H1 (cell line): ENCODE measurements at regions not wholly inside any gene's neighbourhood (a gene's known extent, or its start where the extent isn't known, plus 50 kb on each side); places are given as distances from the start of the nearest gene placed in this dataset.

Experiments
- CTCF ChIA-PET: fragments of 300-600 bp; sonication (Branson Sonifier 250); formaldehyde crosslinking; loops from one replicate; lab custom pipeline; 2021; ENCODE audit not compliant: partially characterized antibody; lab: Charles Lee
- POLR2A ChIA-PET: fragments of 300-600 bp; sonication (Branson Sonifier 250); formaldehyde crosslinking; loops from one replicate; lab custom pipeline; 2021; ENCODE audit warnings: inconsistent platforms; ENCODE audit not compliant: partially characterized antibody; lab: Charles Lee
- DNase-seq, 2 experiments: peaks; one replicate each; pipeline versions ENCODE4 v3.0.0 to v3.0.0-alpha.2; 2010 to 2022; ENCODE audit warnings: low spot score in 2 of 2, low read depth in 1 of 2, mixed read lengths in 1 of 2
- FAIRE-seq: peaks from 2 replicates; lab custom pipeline; 2011; peaks lifted over from hg19 to GRCh38; lab: Jason Lieb, UNC
- H2AFZ ChIP-seq: 2 replicates; pipeline ENCODE4 v1.8.1; 2012; ENCODE audit warnings: low read length, inconsistent platforms
- H2AK5ac ChIP-seq: 2 replicates; pipeline ENCODE4 v1.6.1; 2013; ENCODE audit warnings: low read depth, low read length
- H2BK120ac ChIP-seq: replicated peaks from 2 replicates; pipeline ENCODE3; 2013; ENCODE audit warnings: low read depth, low read length, inconsistent platforms
- H2BK12ac ChIP-seq: 2 replicates; pipeline ENCODE4 v1.6.1; 2013; ENCODE audit warnings: low read depth, low read length
- H2BK15ac ChIP-seq: 2 replicates; pipeline ENCODE4 v1.6.1; 2013; ENCODE audit warnings: low read length
- H2BK20ac ChIP-seq: 2 replicates; pipeline ENCODE4 v1.6.1; 2013; ENCODE audit warnings: low read length
- H2BK5ac ChIP-seq: 2 replicates; pipeline ENCODE4 v1.6.1; 2013; ENCODE audit warnings: low read depth, low read length
- H3K14ac ChIP-seq: 2 replicates; pipeline ENCODE4 v1.6.1; 2013; ENCODE audit warnings: inconsistent platforms; ENCODE audit not compliant: insufficient read length
- H3K18ac ChIP-seq: 2 replicates; pipeline ENCODE4 v1.6.1; 2013; ENCODE audit warnings: low read length; ENCODE audit errors: extremely low read depth
- H3K23ac ChIP-seq: 2 replicates; pipeline ENCODE4 v1.6.1; 2013; ENCODE audit warnings: inconsistent platforms; ENCODE audit not compliant: insufficient read length
- H3K23me2 ChIP-seq: 2 replicates; pipeline ENCODE4 v1.6.1; 2013; ENCODE audit warnings: low read depth, low read length
- H3K27ac ChIP-seq: 2 replicates; pipeline ENCODE4 v1.6.1; 2011; ENCODE audit warnings: low read depth, low read length, inconsistent platforms
- H3K27me3 ChIP-seq, 4 experiments: replicated peaks in 1 of 4; 1 replicate in 1 of 4; 2 replicates in 3 of 4; pipeline versions ENCODE4 v1.6.1 to v1.8.1; 2011 to 2013; ENCODE audit warnings: low read length in 3 of 4, mild to moderate bottlenecking in 3 of 4, inconsistent platforms in 2 of 4, mixed read lengths in 2 of 4, moderate library complexity in 1 of 4; ENCODE audit not compliant: control insufficient read depth in 3 of 4, insufficient read depth in 3 of 4; ENCODE audit errors: extremely low read depth in 1 of 4
- H3K36me3 ChIP-seq, 4 experiments: 2 replicates each; pipeline versions ENCODE4 v1.6.1 to v1.8.1; 2011 to 2013; ENCODE audit warnings: mild to moderate bottlenecking in 4 of 4, low read length in 3 of 4, moderate library complexity in 2 of 4, control low read depth in 1 of 4, inconsistent platforms in 1 of 4; ENCODE audit not compliant: insufficient read depth in 4 of 4, control insufficient read depth in 2 of 4
- H3K4ac ChIP-seq: replicated peaks from 2 replicates; pipeline ENCODE3; 2013; ENCODE audit warnings: low read length, low read depth, mixed read lengths, inconsistent platforms; ENCODE audit not compliant: insufficient read length
- H3K4me1 ChIP-seq, 4 experiments: replicated peaks in 1 of 4; 1 replicate in 1 of 4; 2 replicates in 3 of 4; pipeline versions ENCODE4 v1.6.1 to v1.8.1; 2011 to 2013; ENCODE audit warnings: low read length in 3 of 4, inconsistent platforms in 2 of 4, mixed read lengths in 1 of 4; ENCODE audit not compliant: insufficient read depth in 4 of 4, control insufficient read depth in 3 of 4
- H3K4me2 ChIP-seq, 2 experiments: 2 replicates each; pipeline versions ENCODE4 v1.6.1 to v1.8.1; 2011 to 2013; ENCODE audit warnings: low read depth in 2 of 2, low read length in 2 of 2, control low read depth in 1 of 2, inconsistent platforms in 1 of 2, mild to moderate bottlenecking in 1 of 2; ENCODE audit not compliant: insufficient read depth in 1 of 2
- H3K4me3 ChIP-seq, 4 experiments: fragments of 200-600, 300-600 bp in 1 of 4; sonication (generic), shearing (Covaris generic), sonication (Bioruptor Twin) in 1 of 4; 2 replicates each; pipeline versions ENCODE4 v1.5.1 to v1.8.1; 2011 to 2016; ENCODE audit warnings: low read length in 4 of 4, low read depth in 3 of 4, control low read depth in 2 of 4, inconsistent platforms in 2 of 4, mild to moderate bottlenecking in 2 of 4, mixed read lengths in 1 of 4, moderate library complexity in 1 of 4; ENCODE audit not compliant: insufficient read depth in 2 of 4; ENCODE audit errors: extremely low read depth in 1 of 4
- H3K56ac ChIP-seq: replicated peaks from 2 replicates; pipeline ENCODE3; 2013; ENCODE audit warnings: low read depth, mild to moderate bottlenecking, mixed read lengths, low read length, inconsistent platforms; ENCODE audit not compliant: insufficient read length
- H3K79me1 ChIP-seq: 2 replicates; pipeline ENCODE4 v1.6.1; 2013; ENCODE audit warnings: low read depth, low read length, control low read depth
- H3K79me2 ChIP-seq, 2 experiments: 2 replicates each; pipeline versions ENCODE4 v1.6.1 to v1.8.1; 2012 to 2013; ENCODE audit warnings: low read length in 2 of 2, mild to moderate bottlenecking in 2 of 2, inconsistent platforms in 1 of 2; ENCODE audit not compliant: insufficient read depth in 2 of 2, control insufficient read depth in 1 of 2
- H3K9ac ChIP-seq, 4 experiments: replicated peaks in 1 of 4; 1 replicate in 1 of 4; 2 replicates in 3 of 4; pipeline versions ENCODE4 v1.6.1 to v1.8.1; 2011 to 2013; ENCODE audit warnings: low read depth in 3 of 4, low read length in 3 of 4, control low read depth in 2 of 4, mild to moderate bottlenecking in 2 of 4, moderate library complexity in 2 of 4, inconsistent platforms in 1 of 4; ENCODE audit errors: extremely low read depth in 1 of 4
- H3K9me3 ChIP-seq, 2 experiments: 2 replicates each; pipeline versions ENCODE4 v1.6.1 to v1.8.1; 2012 to 2013; ENCODE audit warnings: mild to moderate bottlenecking in 2 of 2, moderate library complexity in 2 of 2, control low read depth in 1 of 2, inconsistent platforms in 1 of 2, low read depth in 1 of 2, low read length in 1 of 2, mixed read lengths in 1 of 2; ENCODE audit not compliant: insufficient read depth in 2 of 2
- H4K20me1 ChIP-seq, 2 experiments: replicated peaks in 1 of 2; 2 replicates each; pipeline versions ENCODE3 to v1.8.1; 2011 to 2013; ENCODE audit warnings: inconsistent platforms in 2 of 2, low read length in 2 of 2, mild to moderate bottlenecking in 1 of 2; ENCODE audit not compliant: insufficient read depth in 2 of 2, control insufficient read depth in 1 of 2
- H4K5ac ChIP-seq: 2 replicates; pipeline ENCODE4 v1.6.1; 2013; ENCODE audit warnings: low read length, low read depth, mixed read lengths, inconsistent platforms; ENCODE audit not compliant: insufficient read length
- H4K8ac ChIP-seq: 2 replicates; pipeline ENCODE4 v1.8.0; 2013; ENCODE audit warnings: mild to moderate bottlenecking, moderate library complexity, low read length, inconsistent platforms; ENCODE audit not compliant: insufficient read depth; ENCODE audit errors: extremely low read depth
- H4K91ac ChIP-seq: replicated peaks from 2 replicates; pipeline ENCODE3; 2013; ENCODE audit warnings: low read length, mixed read lengths, inconsistent platforms; ENCODE audit not compliant: insufficient read length
- ATF3 ChIP-seq: IDR thresholded peaks from 2 replicates; pipeline ENCODE4 v1.6.1; 2011; ENCODE audit warnings: low read depth, mild to moderate bottlenecking, low read length; ENCODE audit not compliant: insufficient read depth
- BRCA1 ChIP-seq: IDR thresholded peaks from 2 replicates; pipeline ENCODE4 v1.6.1; 2012; ENCODE audit warnings: low read depth, low read length, improper control_type of control experiment
- CEBPB ChIP-seq: IDR thresholded peaks from 2 replicates; pipeline ENCODE4 v1.6.1; 2012; ENCODE audit warnings: low read depth, low read length
- EGR1 ChIP-seq: IDR thresholded peaks from 2 replicates; pipeline ENCODE4 v1.6.1; 2011; ENCODE audit warnings: low read depth, low read length, borderline replicate concordance
- MAFK ChIP-seq: IDR thresholded peaks from 2 replicates; pipeline ENCODE4 v1.6.1; 2012; ENCODE audit warnings: low read depth, mild to moderate bottlenecking, improper control_type of control experiment, low read length
- MAX ChIP-seq: IDR thresholded peaks from 2 replicates; pipeline ENCODE4 v1.6.1; 2012; ENCODE audit warnings: inconsistent platforms
- NANOG ChIP-seq: IDR thresholded peaks from 2 replicates; pipeline ENCODE4 v1.6.1; 2011; ENCODE audit warnings: low read length, low read depth, mild to moderate bottlenecking, inconsistent platforms; ENCODE audit not compliant: insufficient read depth, poor library complexity, severe bottlenecking
- PHF8 ChIP-seq: fragments of 200-600 bp; sonication (generic); conservative IDR thresholded peaks from 2 replicates; pipeline ENCODE4 v1.7.1; 2012; ENCODE audit warnings: low read depth, mild to moderate bottlenecking, inconsistent platforms, low read length, moderate library complexity
- POLR2A ChIP-seq, 2 experiments: IDR thresholded peaks; 1 replicate in 1 of 2; 2 replicates in 1 of 2; pipeline ENCODE4 v1.6.1; 2011; ENCODE audit warnings: low read depth in 2 of 2, low read length in 2 of 2, mild to moderate bottlenecking in 2 of 2; ENCODE audit errors: control extremely low read depth in 1 of 2
- POU5F1 ChIP-seq: IDR thresholded peaks from 2 replicates; pipeline ENCODE4 v1.6.1; 2011; ENCODE audit warnings: low read depth, mild to moderate bottlenecking, low read length, moderate library complexity
- RNF2 ChIP-seq: fragments of 200-900, 300-1000 bp; sonication (generic); IDR thresholded peaks from 2 replicates; pipeline ENCODE4 v1.7.1; 2016; ENCODE audit warnings: borderline replicate concordance, low read depth, mild to moderate bottlenecking, antibody characterized with exemption, low read length; ENCODE audit not compliant: poor library complexity, severe bottlenecking; ENCODE audit errors: missing control alignments
- SP2 ChIP-seq: IDR thresholded peaks from 2 replicates; pipeline ENCODE4 v1.6.1; 2012; ENCODE audit warnings: mild to moderate bottlenecking, low read length, inconsistent platforms
- SRF ChIP-seq: IDR thresholded peaks from 2 replicates; pipeline ENCODE4 v1.6.1; 2011; ENCODE audit warnings: mild to moderate bottlenecking, low read depth, low read length, moderate library complexity
- USF2 ChIP-seq: IDR thresholded peaks from 2 replicates; pipeline ENCODE4 v1.6.1; 2011; ENCODE audit warnings: low read length, improper control_type of control experiment
- WGBS, 2 experiments: shearing (Covaris generic) in 1 of 2; methylation state at CpG; one replicate each; pipeline versions ENCODE4 v1.1.6 to v1.1.7; 2013 to 2015; ENCODE audit warnings: low lambda C conversion rate in 2 of 2, mixed read lengths in 2 of 2, inconsistent platforms in 1 of 2, low coverage in 1 of 2, missing lambda C conversion rate in 1 of 2; ENCODE audit not compliant: insufficient replicate concordance in 2 of 2, insufficient coverage in 1 of 2, insufficient read length in 1 of 2; ENCODE audit errors: extremely low coverage in 1 of 2, missing lambda C conversion rate in 1 of 2; 5-methylcytosine and 5-hydroxymethylcytosine counted together

- Histone ChIP-seq H3K79me1 (no peaks in the 10 kb centered on the region), H3K23ac (no peak overlapping the region), H3K4me3 (no peak overlapping the region), H4K8ac (no peak overlapping the region), H4K5ac (no peak overlapping the region), H3K56ac (no peak overlapping the region), H2AFZ (no peak overlapping the region), H3K79me2 (no peaks in the 10 kb centered on the region), H4K91ac (no peak overlapping the region), H3K4me1 (peaks cover 0 to 6% (median 3%) of the 10 kb centered on the region in 4 experiments; a peak in 2 of 7 replicates), H3K4me2 (no peak overlapping the region), H3K36me3 (no peaks in the 10 kb centered on the region), H2BK120ac (no peak overlapping the region), H2BK12ac (no peak overlapping the region), H3K9ac (no peak overlapping the region), H3K9me3 (no peaks in the 10 kb centered on the region), H2AK5ac (no peak overlapping the region), H2BK15ac (no peak overlapping the region), H2BK20ac (no peak overlapping the region), H3K14ac (no peak overlapping the region), H2BK5ac (no peak overlapping the region), H3K27ac (no peak overlapping the region), H3K27me3 (no peaks in the 10 kb centered on the region; a peak in 1 of 7 replicates), H3K4ac (no peak overlapping the region), H3K18ac (no peak overlapping the region), H4K20me1 (no peaks in the 10 kb centered on the region), H3K23me2 (no peaks in the 10 kb centered on the region)
- FAIRE-seq = no peak
- WGBS, 2 experiments = 86% methylated on average over 2 of the region's 2 CpGs; no CpG with 5 or more reads in 1 of the 2 experiments
- no peak for TF ChIP-seq PHF8
- no peak for TF ChIP-seq MAX
- TF ChIP-seq CEBPB = no peak
- TF ChIP-seq POLR2A (IDR thresholded peaks at IDR 0.05; ENCODE audit: control extremely low read depth in 1 of 2, low read depth in 2 of 2, low read length in 2 of 2) = no peak
- TF ChIP-seq SP2 = no peak
- TF ChIP-seq BRCA1 = no peak
- TF ChIP-seq NANOG = no peak
- TF ChIP-seq MAFK = no peak
- no peak for TF ChIP-seq USF2
- TF ChIP-seq RNF2 = no peak
- no peak for TF ChIP-seq SRF
- no peak for TF ChIP-seq EGR1
- no peak for TF ChIP-seq POU5F1
- TF ChIP-seq ATF3 = no peak
- DNase-seq = no peak
- ChIA-PET CTCF (no interaction called here), POLR2A (no interaction called here)
Observed at GRCh38 chr4:179417357-179417756, 1975.1 kb upstream of the AGA start.
